Glutamatergic neuron (in vitro differentiated cells): ENCODE measurements at regions not wholly inside any gene's neighbourhood (a gene's known extent, or its start where the extent isn't known, plus 50 kb on each side); places are given as distances from the start of the nearest gene placed in this dataset.

Source experiments
- DNase-seq: peaks from one replicate; pipeline ENCODE4 v3.0.0; 2022
- H3K27ac Mint-ChIP-seq: one replicate; pipeline ENCODE4 v1.8.0; 2020; ENCODE audit warnings: mild to moderate bottlenecking, mixed read lengths, inconsistent platforms; ENCODE audit not compliant: unreplicated experiment
- H3K27me3 Mint-ChIP-seq: one replicate; pipeline ENCODE4 v1.8.0; 2020; ENCODE audit warnings: mild to moderate bottlenecking, moderate library complexity, mixed read lengths, inconsistent platforms; ENCODE audit not compliant: unreplicated experiment
- H3K36me3 Mint-ChIP-seq: one replicate; pipeline ENCODE4 v1.8.0; 2020; ENCODE audit warnings: mild to moderate bottlenecking, mixed read lengths, inconsistent platforms; ENCODE audit not compliant: unreplicated experiment
- H3K4me1 Mint-ChIP-seq: one replicate; pipeline ENCODE4 v1.8.0; 2020; ENCODE audit warnings: mild to moderate bottlenecking, low read depth, mixed read lengths, inconsistent platforms; ENCODE audit not compliant: unreplicated experiment
- H3K4me3 Mint-ChIP-seq: one replicate; pipeline ENCODE4 v1.8.0; 2020; ENCODE audit warnings: mild to moderate bottlenecking, mixed read lengths, inconsistent platforms; ENCODE audit not compliant: unreplicated experiment
- H3K9me3 Mint-ChIP-seq: one replicate; pipeline ENCODE4 v1.8.0; 2020; ENCODE audit warnings: mild to moderate bottlenecking, moderate library complexity, mixed read lengths, inconsistent platforms; ENCODE audit not compliant: unreplicated experiment
- TF ChIP-seq, protein P1 (sequence below): fragments of 200-600 bp; sonication (generic); IDR thresholded peaks from one replicate; pipeline ENCODE4 v1.5.0; 2021; ENCODE audit not compliant: partially characterized antibody, unreplicated experiment

DNA sequence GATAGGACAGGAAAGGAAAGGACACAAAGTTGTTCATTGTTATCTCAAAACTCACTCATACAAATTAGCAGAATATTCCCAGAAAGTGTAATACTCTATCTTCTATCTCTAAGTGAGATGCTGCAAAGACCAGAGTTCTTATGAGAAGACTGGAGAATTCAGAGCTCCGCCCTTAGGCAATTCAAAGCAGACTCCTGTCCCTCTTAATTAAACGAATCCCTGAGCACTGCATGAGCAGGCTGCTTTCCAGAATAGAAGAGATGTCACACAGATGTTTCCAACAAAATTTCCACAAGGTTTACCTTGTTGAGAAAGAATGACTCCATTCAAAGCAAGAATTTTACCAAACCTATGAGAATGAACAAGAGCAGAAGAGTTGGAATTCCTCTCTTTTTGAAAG, 630.8 kb upstream of the INTU start:
- no peaks in the 10 kb centered on the region for H3K36me3 Mint-ChIP-seq
- TF ChIP-seq, protein P1, sequence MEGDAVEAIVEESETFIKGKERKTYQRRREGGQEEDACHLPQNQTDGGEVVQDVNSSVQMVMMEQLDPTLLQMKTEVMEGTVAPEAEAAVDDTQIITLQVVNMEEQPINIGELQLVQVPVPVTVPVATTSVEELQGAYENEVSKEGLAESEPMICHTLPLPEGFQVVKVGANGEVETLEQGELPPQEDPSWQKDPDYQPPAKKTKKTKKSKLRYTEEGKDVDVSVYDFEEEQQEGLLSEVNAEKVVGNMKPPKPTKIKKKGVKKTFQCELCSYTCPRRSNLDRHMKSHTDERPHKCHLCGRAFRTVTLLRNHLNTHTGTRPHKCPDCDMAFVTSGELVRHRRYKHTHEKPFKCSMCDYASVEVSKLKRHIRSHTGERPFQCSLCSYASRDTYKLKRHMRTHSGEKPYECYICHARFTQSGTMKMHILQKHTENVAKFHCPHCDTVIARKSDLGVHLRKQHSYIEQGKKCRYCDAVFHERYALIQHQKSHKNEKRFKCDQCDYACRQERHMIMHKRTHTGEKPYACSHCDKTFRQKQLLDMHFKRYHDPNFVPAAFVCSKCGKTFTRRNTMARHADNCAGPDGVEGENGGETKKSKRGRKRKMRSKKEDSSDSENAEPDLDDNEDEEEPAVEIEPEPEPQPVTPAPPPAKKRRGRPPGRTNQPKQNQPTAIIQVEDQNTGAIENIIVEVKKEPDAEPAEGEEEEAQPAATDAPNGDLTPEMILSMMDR, result no peak
- no peak for DNase-seq
- H3K9me3 Mint-ChIP-seq, result no peaks in the 10 kb centered on the region
- no peak overlapping the region for H3K4me3 Mint-ChIP-seq
- no peak overlapping the region for H3K27ac Mint-ChIP-seq
- no peaks in the 10 kb centered on the region for H3K27me3 Mint-ChIP-seq
- H3K4me1 Mint-ChIP-seq, result peaks cover 4% of the 10 kb centered on the region

DNA sequence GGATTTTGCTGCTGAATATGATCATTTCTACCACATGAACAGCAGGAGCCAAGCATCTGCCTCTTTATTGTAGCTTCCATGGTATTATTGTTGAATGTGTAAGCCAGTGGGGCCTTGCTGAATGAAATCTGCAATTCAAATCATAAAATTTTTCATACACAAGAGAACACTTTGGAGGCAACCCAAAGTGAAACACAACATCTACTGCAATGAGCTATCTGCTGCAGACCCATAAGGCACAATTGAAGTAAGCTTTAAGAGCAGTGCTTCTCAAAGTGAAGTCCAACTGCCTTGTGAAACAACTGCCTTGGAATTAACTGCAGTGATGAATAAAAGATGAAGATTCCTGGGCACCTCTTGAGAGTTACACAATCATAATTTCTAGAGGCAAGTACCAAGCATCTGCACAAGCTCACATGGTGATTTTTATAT, 626.3 kb upstream of the INTU start:
- Mint-ChIP-seq H3K9me3 (peaks cover 1% of the 10 kb centered on the region), H3K36me3 (no peaks in the 10 kb centered on the region), H3K4me1 (peaks cover 3% of the 10 kb centered on the region), H3K4me3 (no peak overlapping the region), H3K27ac (no peak overlapping the region), H3K27me3 (no peaks in the 10 kb centered on the region)
- TF ChIP-seq, protein P1, result no peak
- no peak for DNase-seq

DNA sequence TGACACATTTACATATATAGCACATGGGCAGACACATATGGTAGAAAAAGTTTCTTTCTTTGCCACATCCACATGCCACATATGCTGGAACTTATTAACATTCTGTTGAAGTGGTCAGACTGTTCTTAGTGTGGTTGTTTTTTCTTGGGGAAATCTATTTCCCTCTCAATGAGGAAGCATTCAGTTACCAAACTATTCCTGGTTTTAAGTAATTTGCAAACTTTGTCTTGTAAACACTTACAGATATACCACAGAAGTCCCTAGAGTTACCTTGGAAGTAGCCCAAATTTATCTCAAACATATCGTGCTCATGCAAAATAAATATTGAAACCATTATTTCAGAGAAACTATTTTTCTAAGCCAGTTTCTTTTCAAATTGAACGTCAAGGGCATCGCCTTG, 625.5 kb upstream of the INTU start:
- no peak overlapping the region for H3K27ac Mint-ChIP-seq
- H3K4me3 Mint-ChIP-seq, result no peak overlapping the region
- peaks cover 1% of the 10 kb centered on the region for H3K9me3 Mint-ChIP-seq

DNA sequence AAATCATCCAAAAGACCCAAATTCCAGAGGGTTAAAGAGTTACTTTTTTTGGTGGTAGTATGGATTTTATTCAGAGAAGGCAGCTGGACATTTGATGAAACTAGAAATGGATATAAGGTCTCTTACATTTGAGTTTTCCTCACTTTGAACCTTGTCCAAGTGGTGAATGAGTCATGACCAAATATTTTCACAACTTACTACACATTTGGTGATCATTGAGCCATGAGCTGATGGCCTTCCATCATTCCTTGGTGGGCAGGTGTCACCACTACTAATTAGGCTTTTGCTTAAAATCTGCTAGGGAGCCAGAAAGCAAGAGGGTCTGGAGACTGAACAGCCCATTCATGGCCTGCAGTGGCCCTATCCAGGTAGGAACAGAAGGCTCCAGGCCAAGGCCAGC, 620.2 kb upstream of the INTU start:
- no peaks in the 10 kb centered on the region for H3K36me3 Mint-ChIP-seq
- TF ChIP-seq, protein P1, result no peak
- peaks cover 1% of the 10 kb centered on the region for H3K9me3 Mint-ChIP-seq
- no peaks in the 10 kb centered on the region for H3K4me1 Mint-ChIP-seq
- H3K27me3 Mint-ChIP-seq, result no peaks in the 10 kb centered on the region
- DNase-seq, result no peak
- H3K27ac Mint-ChIP-seq, result no peak overlapping the region
- H3K4me3 Mint-ChIP-seq, result no peak overlapping the region

More for the DNA sequence above, 625.5 kb upstream of the INTU start:
- H3K36me3 Mint-ChIP-seq, result no peaks in the 10 kb centered on the region
- no peak for DNase-seq
- no peaks in the 10 kb centered on the region for H3K27me3 Mint-ChIP-seq
- H3K4me1 Mint-ChIP-seq, result no peaks in the 10 kb centered on the region
- TF ChIP-seq, protein P1, result no peak

DNA sequence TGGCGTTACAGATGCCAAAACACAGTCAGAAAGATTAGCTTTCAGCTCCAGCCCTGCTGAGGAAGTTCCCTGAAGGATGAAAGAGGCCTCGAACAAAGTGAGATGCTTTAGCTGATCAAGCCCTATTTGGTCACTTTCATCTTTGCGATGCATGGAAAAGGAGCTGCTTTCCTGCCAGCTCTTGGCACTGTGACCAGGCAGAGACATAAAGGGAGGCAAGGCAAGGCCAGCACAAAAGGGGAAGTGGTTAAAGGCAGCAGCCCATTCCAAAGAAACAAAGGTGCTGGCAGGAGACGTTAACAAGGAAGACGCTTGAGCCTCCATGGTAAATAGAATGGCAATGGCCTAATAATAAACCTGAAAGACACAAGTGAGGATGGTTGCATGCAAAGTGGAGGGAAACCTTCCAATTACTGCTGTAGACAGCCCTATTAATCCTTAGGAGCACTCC, 617.1 kb upstream of the INTU start:
- TF ChIP-seq, protein P1, result no peak
- H3K27me3 Mint-ChIP-seq, result no peaks in the 10 kb centered on the region
- no peaks in the 10 kb centered on the region for H3K36me3 Mint-ChIP-seq
- H3K9me3 Mint-ChIP-seq, result no peaks in the 10 kb centered on the region
- H3K27ac Mint-ChIP-seq, result no peak overlapping the region
- no peaks in the 10 kb centered on the region for H3K4me1 Mint-ChIP-seq
- DNase-seq, result no peak
- H3K4me3 Mint-ChIP-seq, result no peak overlapping the region
